ENCODE measurements at regions not wholly inside any gene's neighbourhood (a gene's known extent, or its start where the extent isn't known, plus 50 kb on each side); places are given as distances from the start of the nearest gene placed in this dataset.
A peak's percentile ranks its signal among the peaks of the same experiment; 100 is the strongest.

GRCh38 chr1:224502459-224503160, 68.0 kb upstream of the WDR26 start:
- H3K27ac ChIP-seq: peak overlapping the region in 6 of 8 donors; percentile 58 to 78 (median 72)
- H3K27me3 ChIP-seq (replicated peaks in 1 of 7): no peaks in the 10 kb centered on the region
- intact Hi-C loops (cut with DNase I; ENCODE audit: low total_unique reads): no loop called here
- 49 to 61% (median 58%) methylated on average over 12 of the region's 12 CpGs for WGBS, 5 donors
- H3K4me1 ChIP-seq: peaks cover 26 to 48% (median 41%) of the 10 kb centered on the region in 6 donors
- TF ChIP-seq, protein P1, sequence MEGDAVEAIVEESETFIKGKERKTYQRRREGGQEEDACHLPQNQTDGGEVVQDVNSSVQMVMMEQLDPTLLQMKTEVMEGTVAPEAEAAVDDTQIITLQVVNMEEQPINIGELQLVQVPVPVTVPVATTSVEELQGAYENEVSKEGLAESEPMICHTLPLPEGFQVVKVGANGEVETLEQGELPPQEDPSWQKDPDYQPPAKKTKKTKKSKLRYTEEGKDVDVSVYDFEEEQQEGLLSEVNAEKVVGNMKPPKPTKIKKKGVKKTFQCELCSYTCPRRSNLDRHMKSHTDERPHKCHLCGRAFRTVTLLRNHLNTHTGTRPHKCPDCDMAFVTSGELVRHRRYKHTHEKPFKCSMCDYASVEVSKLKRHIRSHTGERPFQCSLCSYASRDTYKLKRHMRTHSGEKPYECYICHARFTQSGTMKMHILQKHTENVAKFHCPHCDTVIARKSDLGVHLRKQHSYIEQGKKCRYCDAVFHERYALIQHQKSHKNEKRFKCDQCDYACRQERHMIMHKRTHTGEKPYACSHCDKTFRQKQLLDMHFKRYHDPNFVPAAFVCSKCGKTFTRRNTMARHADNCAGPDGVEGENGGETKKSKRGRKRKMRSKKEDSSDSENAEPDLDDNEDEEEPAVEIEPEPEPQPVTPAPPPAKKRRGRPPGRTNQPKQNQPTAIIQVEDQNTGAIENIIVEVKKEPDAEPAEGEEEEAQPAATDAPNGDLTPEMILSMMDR (IDR thresholded peaks at IDR 0.05 in 8 of 11, conservative IDR thresholded peaks at IDR 0.05 in 3 of 11): no peak
- TF ChIP-seq POLR2AphosphoS5 (IDR thresholded peaks at IDR 0.05): no peak
- TF ChIP-seq POLR2A (IDR thresholded peaks at IDR 0.05): no peak
- H3K9me3 ChIP-seq: no peaks in the 10 kb centered on the region
- H3K4me3 ChIP-seq: peak overlapping the region in 1 of 8 donors; percentile 9
- no peak for DNase-seq
- H3K36me3 ChIP-seq: no peaks in the 10 kb centered on the region

- peak overlapping the region in 7 of 8 donors; percentile 2 to 78 (median 71) for H3K27ac ChIP-seq
- peaks cover 18 to 40% (median 32%) of the 10 kb centered on the region in 6 donors for H3K4me1 ChIP-seq
- peak overlapping the region in 1 of 8 donors; percentile 9 for H3K4me3 ChIP-seq
- DNase-seq: peak; percentile 88
- H3K36me3 ChIP-seq: no peaks in the 10 kb centered on the region
- WGBS, 5 donors: 8 to 13% (median 10%) methylated on average over 17 to 19 of the region's 19 CpGs
- intact Hi-C loops (cut with DNase I; ENCODE audit: low total_unique reads): no loop called here
- TF ChIP-seq, protein P1 (IDR thresholded peaks at IDR 0.05 in 8 of 11, conservative IDR thresholded peaks at IDR 0.05 in 3 of 11): peak in 3 of 11 experiments; percentile 13 to 28 (median 22)
- peak; percentile 76 to 85 (median 77) for TF ChIP-seq POLR2AphosphoS5 (IDR thresholded peaks at IDR 0.05)
- TF ChIP-seq POLR2A (IDR thresholded peaks at IDR 0.05): no peak
- no peaks in the 10 kb centered on the region for H3K27me3 ChIP-seq (replicated peaks in 1 of 7)
- no peaks in the 10 kb centered on the region for H3K9me3 ChIP-seq
These were observed 68.8 kb upstream of the WDR26 start for GRCh38 chr1:224503161-224504118.

GRCh38 chr1:224504297-224505041, 69.9 kb upstream of the WDR26 start:
- intact Hi-C loops (cut with DNase I; ENCODE audit: low total_unique reads): no loop called here

More at GRCh38 chr1:224504297-224505041, 69.9 kb upstream of the WDR26 start:
- no peak overlapping the region for H3K4me3 ChIP-seq
- H3K36me3 ChIP-seq: no peaks in the 10 kb centered on the region
- no peaks in the 10 kb centered on the region for H3K9me3 ChIP-seq
- WGBS, 5 donors: 49 to 70% (median 61%) methylated on average over 4 of the region's 4 CpGs
- no peak for TF ChIP-seq POLR2AphosphoS5 (IDR thresholded peaks at IDR 0.05)
- no peak for TF ChIP-seq POLR2A (IDR thresholded peaks at IDR 0.05)
- TF ChIP-seq, protein P1 (IDR thresholded peaks at IDR 0.05 in 8 of 11, conservative IDR thresholded peaks at IDR 0.05 in 3 of 11): no peak
- peak overlapping the region in 5 of 8 donors; percentile 60 to 78 (median 74) for H3K27ac ChIP-seq
- no peak for DNase-seq
- no peaks in the 10 kb centered on the region for H3K27me3 ChIP-seq (replicated peaks in 1 of 7)
- H3K4me1 ChIP-seq: peaks cover 14 to 32% (median 24%) of the 10 kb centered on the region in 6 donors

Measured in spleen (tissue), 11 donors.